H9 (cell line): ENCODE measurements at regions not wholly inside any gene's neighbourhood (a gene's known extent, or its start where the extent isn't known, plus 50 kb on each side); places are given as distances from the start of the nearest gene placed in this dataset.

ENCODE experiments used
- DNase-seq: peaks from one replicate; pipeline ENCODE4 v3.0.0-alpha.2; 2017
- H2AFZ ChIP-seq: one replicate; pipeline ENCODE4 v1.6.1; 2013; ENCODE audit warnings: mild to moderate bottlenecking, low read length, control low read depth, moderate library complexity
- H2AK5ac ChIP-seq: 2 replicates; pipeline ENCODE4 v1.6.1; 2013; ENCODE audit warnings: low read length, control low read depth, mixed read lengths; ENCODE audit not compliant: insufficient read length
- H2BK120ac ChIP-seq: one replicate; pipeline ENCODE4 v1.6.1; 2013; ENCODE audit warnings: low read depth, mild to moderate bottlenecking, low read length, control low read depth, inconsistent platforms; ENCODE audit not compliant: poor library complexity, severe bottlenecking
- H2BK12ac ChIP-seq: 2 replicates; pipeline ENCODE4 v1.6.1; 2013; ENCODE audit warnings: low read length, control low read depth, mixed read lengths, low read depth; ENCODE audit not compliant: insufficient read length
- H2BK15ac ChIP-seq: 2 replicates; pipeline ENCODE4 v1.6.1; 2013; ENCODE audit warnings: low read depth, low read length, control low read depth
- H2BK20ac ChIP-seq: one replicate; pipeline ENCODE4 v1.6.1; 2013; ENCODE audit warnings: low read depth, mild to moderate bottlenecking, low read length, control low read depth, inconsistent platforms; ENCODE audit not compliant: poor library complexity, severe bottlenecking
- H2BK5ac ChIP-seq: 2 replicates; pipeline ENCODE4 v1.6.1; 2013; ENCODE audit warnings: low read length, control low read depth, mixed read lengths; ENCODE audit not compliant: insufficient read length
- H3K14ac ChIP-seq: 2 replicates; pipeline ENCODE4 v1.6.1; 2013; ENCODE audit warnings: low read length, control low read depth; ENCODE audit not compliant: insufficient read depth
- H3K18ac ChIP-seq: 2 replicates; pipeline ENCODE4 v1.6.1; 2013; ENCODE audit warnings: low read depth, mild to moderate bottlenecking, mixed read lengths, low read length, control low read depth; ENCODE audit not compliant: insufficient read length
- H3K23ac ChIP-seq: 2 replicates; pipeline ENCODE4 v1.6.1; 2013; ENCODE audit warnings: low read length, control low read depth, mixed read lengths, low read depth; ENCODE audit not compliant: insufficient read length
- H3K23me2 ChIP-seq: 2 replicates; pipeline ENCODE4 v1.6.1; 2013; ENCODE audit warnings: low read depth, mild to moderate bottlenecking, mixed read lengths, low read length, control low read depth; ENCODE audit not compliant: insufficient read length, poor library complexity, severe bottlenecking
- H3K27ac ChIP-seq: 2 replicates; pipeline ENCODE4 v1.5.1; 2013; ENCODE audit warnings: low read length, control low read depth, mixed read lengths, low read depth; ENCODE audit not compliant: insufficient read length
- H3K27me3 ChIP-seq: 2 replicates; pipeline ENCODE4 v1.6.1; 2013; ENCODE audit warnings: low read length, control low read depth, inconsistent platforms; ENCODE audit not compliant: insufficient read depth
- H3K4ac ChIP-seq: 2 replicates; pipeline ENCODE4 v1.6.1; 2013; ENCODE audit warnings: low read depth, mild to moderate bottlenecking, control low read depth, inconsistent platforms, low read length, moderate library complexity
- H3K4me1 ChIP-seq: 2 replicates; pipeline ENCODE4 v1.6.1; 2013; ENCODE audit warnings: low read length, control low read depth, inconsistent platforms; ENCODE audit not compliant: insufficient read depth
- H3K4me2 ChIP-seq: 2 replicates; pipeline ENCODE4 v1.6.1; 2013; ENCODE audit warnings: low read length, control low read depth, mixed read lengths; ENCODE audit not compliant: insufficient read length, insufficient read depth
- H3K56ac ChIP-seq: 2 replicates; pipeline ENCODE4 v1.6.1; 2013; ENCODE audit warnings: low read depth, mild to moderate bottlenecking, mixed read lengths, low read length, control low read depth; ENCODE audit not compliant: insufficient read length
- H3K79me1 ChIP-seq: 2 replicates; pipeline ENCODE4 v1.6.1; 2013; ENCODE audit warnings: low read depth, mild to moderate bottlenecking, moderate library complexity, low read length, control low read depth, inconsistent platforms; ENCODE audit not compliant: insufficient read depth, poor library complexity, severe bottlenecking
- H3K79me2 ChIP-seq: 2 replicates; pipeline ENCODE4 v1.6.1; 2013; ENCODE audit warnings: low read length, control low read depth, inconsistent platforms; ENCODE audit not compliant: insufficient read depth
- H3K9ac ChIP-seq: 2 replicates; pipeline ENCODE4 v1.6.1; 2013; ENCODE audit warnings: low read length, control low read depth, mixed read lengths; ENCODE audit not compliant: insufficient read length; ENCODE audit errors: extremely low read depth
- H3K9me3 ChIP-seq: one replicate; pipeline ENCODE4 v1.6.1; 2013; ENCODE audit warnings: low read depth, low read length, inconsistent platforms; ENCODE audit not compliant: control insufficient read depth
- H3T11ph ChIP-seq: one replicate; pipeline ENCODE4 v1.6.1; 2013; ENCODE audit warnings: mild to moderate bottlenecking, low read length, control low read depth, inconsistent platforms
- H4K20me1 ChIP-seq: one replicate; pipeline ENCODE4 v1.6.1; 2013; ENCODE audit not compliant: control insufficient read depth, insufficient read length, insufficient read depth
- H4K5ac ChIP-seq: 2 replicates; pipeline ENCODE4 v1.6.1; 2013; ENCODE audit warnings: low read depth, mild to moderate bottlenecking, mixed read lengths, low read length, control low read depth; ENCODE audit not compliant: insufficient read length
- H4K8ac ChIP-seq: replicated peaks from 2 replicates; pipeline ENCODE4 v1.6.1; 2013; ENCODE audit warnings: low read length, control low read depth, mixed read lengths, low read depth; ENCODE audit not compliant: insufficient read length
- H4K91ac ChIP-seq: 2 replicates; pipeline ENCODE4 v1.6.1; 2013; ENCODE audit warnings: low read depth, mild to moderate bottlenecking, moderate library complexity, mixed read lengths, low read length, control low read depth; ENCODE audit not compliant: insufficient read length
- H3K27ac Mint-ChIP-seq, 3 experiments: 2 replicates in 2 of 3; 3 replicates in 1 of 3; pipeline ENCODE4 v1.8.0; 2020 to 2021; ENCODE audit warnings: mixed read lengths in 3 of 3, mild to moderate bottlenecking in 1 of 3, moderate library complexity in 1 of 3
- H3K27me3 Mint-ChIP-seq: 2 replicates; pipeline ENCODE4 v1.8.0; 2021; ENCODE audit warnings: low read depth, mild to moderate bottlenecking, moderate library complexity, mixed read lengths
- H3K36me3 Mint-ChIP-seq, 3 experiments: 2 replicates in 2 of 3; 3 replicates in 1 of 3; pipeline ENCODE4 v1.8.0; 2020 to 2021; ENCODE audit warnings: low read depth in 3 of 3, mixed read lengths in 3 of 3; ENCODE audit not compliant: insufficient read depth in 1 of 3
- H3K4me1 Mint-ChIP-seq, 2 experiments: 2 replicates each; pipeline ENCODE4 v1.8.0; 2020; ENCODE audit warnings: mixed read lengths in 2 of 2
- H3K4me3 Mint-ChIP-seq, 2 experiments: 2 replicates in 1 of 2; 3 replicates in 1 of 2; pipeline ENCODE4 v1.8.0; 2020 to 2021; ENCODE audit warnings: mild to moderate bottlenecking in 2 of 2, mixed read lengths in 2 of 2, moderate library complexity in 1 of 2
- H3K9me3 Mint-ChIP-seq, 2 experiments: 2 replicates in 1 of 2; 3 replicates in 1 of 2; pipeline ENCODE4 v1.8.0; 2020; ENCODE audit warnings: mild to moderate bottlenecking in 2 of 2, mixed read lengths in 2 of 2, moderate library complexity in 1 of 2
- WGBS: extraction: QIAGEN DNeasy Blood & Tissue Kit; methylation state at CpG from one replicate; pipeline ENCODE4 v1.1.7; 2013; ENCODE audit warnings: missing lambda C conversion rate, low lambda C conversion rate, mixed read lengths; ENCODE audit not compliant: insufficient read length; ENCODE audit errors: extremely low coverage; 5-methylcytosine and 5-hydroxymethylcytosine counted together
- TF ChIP-seq, protein P1 (sequence below): fragments of 200-600 bp; sonication (generic); conservative IDR thresholded peaks from 3 replicates; pipeline ENCODE4 v1.8.0; 2021; ENCODE audit warnings: antibody characterized with exemption, mild to moderate bottlenecking

DNA sequence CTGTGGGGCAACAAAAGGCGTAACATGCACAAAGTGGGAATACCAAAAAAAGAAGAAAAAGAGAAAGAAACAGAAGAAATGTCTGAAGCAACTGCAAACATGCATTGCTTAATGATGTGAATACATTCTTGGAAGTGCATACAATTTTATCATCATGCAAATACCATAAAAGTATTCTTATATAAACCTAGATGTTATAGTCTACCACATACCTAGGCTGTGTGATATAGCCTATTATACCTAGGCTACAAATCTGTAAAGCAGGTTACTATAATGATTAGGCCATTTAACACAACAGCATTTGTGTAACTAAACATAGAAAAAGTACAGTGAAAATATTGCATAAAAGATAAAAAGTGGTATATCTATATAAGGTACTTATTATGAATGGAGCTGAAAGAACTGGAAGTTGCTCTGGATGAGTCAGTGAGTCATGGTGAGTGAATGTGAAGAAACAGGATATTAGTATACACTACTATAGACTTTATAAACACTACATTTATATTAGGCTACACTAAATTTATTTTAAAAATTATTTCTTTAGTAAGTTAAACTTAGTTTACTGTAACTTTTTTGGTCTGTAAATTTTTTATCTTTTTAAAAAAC, 319.4 kb upstream of the KCNH7 start:
- Histone ChIP-seq H2BK15ac (no peak overlapping the region), H3K4me2 (no peak overlapping the region), H3K27ac (no peak overlapping the region), H3K14ac (no peak overlapping the region), H2BK12ac (no peak overlapping the region), H2BK20ac (no peak overlapping the region), H3K9ac (no peak overlapping the region), H2BK5ac (no peak overlapping the region), H4K91ac (no peak overlapping the region), H3K23me2 (no peaks in the 10 kb centered on the region), H3K9me3 (no peaks in the 10 kb centered on the region), H3K23ac (no peak overlapping the region), H3K4me1 (no peaks in the 10 kb centered on the region), H3K79me2 (no peaks in the 10 kb centered on the region), H4K20me1 (no peaks in the 10 kb centered on the region), H3K27me3 (no peaks in the 10 kb centered on the region), H2AK5ac (no peak overlapping the region), H3K4ac (no peak overlapping the region), H2BK120ac (no peak overlapping the region), H4K8ac (no peak overlapping the region), H3K79me1 (no peaks in the 10 kb centered on the region), H4K5ac (no peak overlapping the region), H3T11ph (no peak overlapping the region), H3K56ac (no peak overlapping the region), H2AFZ (no peak overlapping the region), H3K18ac (no peak overlapping the region)
- no peak for DNase-seq
- Mint-ChIP-seq H3K27me3 (no peaks in the 10 kb centered on the region), H3K4me1 (no peaks in the 10 kb centered on the region), H3K9me3 (no peaks in the 10 kb centered on the region), H3K36me3 (no peaks in the 10 kb centered on the region), H3K4me3 (no peak overlapping the region), H3K27ac (no peak overlapping the region)
- WGBS, result no CpG with 5 or more reads among the region's 1 CpG
- TF ChIP-seq, protein P1, sequence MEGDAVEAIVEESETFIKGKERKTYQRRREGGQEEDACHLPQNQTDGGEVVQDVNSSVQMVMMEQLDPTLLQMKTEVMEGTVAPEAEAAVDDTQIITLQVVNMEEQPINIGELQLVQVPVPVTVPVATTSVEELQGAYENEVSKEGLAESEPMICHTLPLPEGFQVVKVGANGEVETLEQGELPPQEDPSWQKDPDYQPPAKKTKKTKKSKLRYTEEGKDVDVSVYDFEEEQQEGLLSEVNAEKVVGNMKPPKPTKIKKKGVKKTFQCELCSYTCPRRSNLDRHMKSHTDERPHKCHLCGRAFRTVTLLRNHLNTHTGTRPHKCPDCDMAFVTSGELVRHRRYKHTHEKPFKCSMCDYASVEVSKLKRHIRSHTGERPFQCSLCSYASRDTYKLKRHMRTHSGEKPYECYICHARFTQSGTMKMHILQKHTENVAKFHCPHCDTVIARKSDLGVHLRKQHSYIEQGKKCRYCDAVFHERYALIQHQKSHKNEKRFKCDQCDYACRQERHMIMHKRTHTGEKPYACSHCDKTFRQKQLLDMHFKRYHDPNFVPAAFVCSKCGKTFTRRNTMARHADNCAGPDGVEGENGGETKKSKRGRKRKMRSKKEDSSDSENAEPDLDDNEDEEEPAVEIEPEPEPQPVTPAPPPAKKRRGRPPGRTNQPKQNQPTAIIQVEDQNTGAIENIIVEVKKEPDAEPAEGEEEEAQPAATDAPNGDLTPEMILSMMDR, result no peak
